ENCODE measurements at regions not wholly inside any gene's neighbourhood (a gene's known extent, or its start where the extent isn't known, plus 50 kb on each side); places are given as distances from the start of the nearest gene placed in this dataset.
A peak's percentile ranks its signal among the peaks of the same experiment; 100 is the strongest.

- Histone ChIP-seq H3K4me3 (ENCODE audit: low read length) (no peak overlapping the region), H3K36me3 (ENCODE audit: control insufficient read depth, insufficient read depth, low read length) (no peaks in the 10 kb centered on the region), H3K27ac (ENCODE audit: low read length) (no peak overlapping the region), H3K9me3 (replicated peaks; ENCODE audit: control insufficient read depth, low read depth, low read length) (peaks cover under 1% of the 10 kb centered on the region), H3K27me3 (ENCODE audit: control insufficient read depth, insufficient read depth, low read length) (no peaks in the 10 kb centered on the region), H3K4me1 (ENCODE audit: control insufficient read depth, insufficient read depth, low read length) (no peaks in the 10 kb centered on the region)
- 96% methylated on average over 5 of the region's 7 CpGs for whole genome bisulfite sequencing (ENCODE audit: insufficient coverage)
- peak; percentile 25 for DNase-seq
Measured at GRCh38 chr18:21162786-21163185, 51.2 kb upstream of the ROCK1 start.

- no peaks in the 10 kb centered on the region for H3K36me3 ChIP-seq (ENCODE audit: control insufficient read depth, insufficient read depth, low read length)
- H3K9me3 ChIP-seq (replicated peaks; ENCODE audit: control insufficient read depth, low read depth, low read length), result no peaks in the 10 kb centered on the region
- peak; percentile 68 for DNase-seq
- no peak overlapping the region for H3K4me3 ChIP-seq (ENCODE audit: low read length)
- peak overlapping the region; percentile 13 for H3K27ac ChIP-seq (ENCODE audit: low read length)
- no peaks in the 10 kb centered on the region for H3K4me1 ChIP-seq (ENCODE audit: control insufficient read depth, insufficient read depth, low read length)
- WGBS (ENCODE audit: insufficient coverage), result no CpG with 5 or more reads among the region's 6 CpGs
- no peaks in the 10 kb centered on the region for H3K27me3 ChIP-seq (ENCODE audit: control insufficient read depth, insufficient read depth, low read length)
Measured at GRCh38 chr18:21163647-21164547, 52.3 kb upstream of the ROCK1 start.

GRCh38 chr18:21164548-21165095, 53.0 kb upstream of the ROCK1 start:
- Histone ChIP-seq H3K4me3 (ENCODE audit: low read length) (no peak overlapping the region), H3K9me3 (replicated peaks; ENCODE audit: control insufficient read depth, low read depth, low read length) (no peaks in the 10 kb centered on the region), H3K36me3 (ENCODE audit: control insufficient read depth, insufficient read depth, low read length) (no peaks in the 10 kb centered on the region), H3K27me3 (ENCODE audit: control insufficient read depth, insufficient read depth, low read length) (no peaks in the 10 kb centered on the region), H3K4me1 (ENCODE audit: control insufficient read depth, insufficient read depth, low read length) (no peaks in the 10 kb centered on the region), H3K27ac (ENCODE audit: low read length) (no peak overlapping the region)
- no CpG with 5 or more reads among the region's 2 CpGs for WGBS (ENCODE audit: insufficient coverage)
- no peak for DNase-seq

GRCh38 chr18:21167641-21168377, 56.2 kb upstream of the ROCK1 start:
- Histone ChIP-seq H3K36me3 (ENCODE audit: control insufficient read depth, insufficient read depth, low read length) (no peaks in the 10 kb centered on the region), H3K27me3 (ENCODE audit: control insufficient read depth, insufficient read depth, low read length) (no peaks in the 10 kb centered on the region), H3K4me1 (ENCODE audit: control insufficient read depth, insufficient read depth, low read length) (no peaks in the 10 kb centered on the region), H3K27ac (ENCODE audit: low read length) (no peak overlapping the region), H3K4me3 (ENCODE audit: low read length) (no peak overlapping the region), H3K9me3 (replicated peaks; ENCODE audit: control insufficient read depth, low read depth, low read length) (no peaks in the 10 kb centered on the region)
- no peak for DNase-seq
- WGBS (ENCODE audit: insufficient coverage), result no CpG with 5 or more reads among the region's 1 CpG

GRCh38 chr18:21168880-21169279, 57.3 kb upstream of the ROCK1 start:
- Histone ChIP-seq H3K4me3 (ENCODE audit: low read length) (no peak overlapping the region), H3K9me3 (replicated peaks; ENCODE audit: control insufficient read depth, low read depth, low read length) (no peaks in the 10 kb centered on the region), H3K27ac (ENCODE audit: low read length) (no peak overlapping the region), H3K27me3 (ENCODE audit: control insufficient read depth, insufficient read depth, low read length) (no peaks in the 10 kb centered on the region), H3K36me3 (ENCODE audit: control insufficient read depth, insufficient read depth, low read length) (no peaks in the 10 kb centered on the region), H3K4me1 (ENCODE audit: control insufficient read depth, insufficient read depth, low read length) (no peaks in the 10 kb centered on the region)
- WGBS (ENCODE audit: insufficient coverage), result no CpG with 5 or more reads among the region's 2 CpGs
- no peak for DNase-seq

GRCh38 chr18:21177822-21178221, 64.2 kb upstream of the GREB1L start:
- no peaks in the 10 kb centered on the region for H3K9me3 ChIP-seq (replicated peaks; ENCODE audit: control insufficient read depth, low read depth, low read length)
- no peak for DNase-seq
- H3K4me1 ChIP-seq (ENCODE audit: control insufficient read depth, insufficient read depth, low read length), result no peaks in the 10 kb centered on the region
- no peaks in the 10 kb centered on the region for H3K36me3 ChIP-seq (ENCODE audit: control insufficient read depth, insufficient read depth, low read length)
- 63% methylated on average over 2 of the region's 6 CpGs for WGBS (ENCODE audit: insufficient coverage)
- no peaks in the 10 kb centered on the region for H3K27me3 ChIP-seq (ENCODE audit: control insufficient read depth, insufficient read depth, low read length)
- H3K4me3 ChIP-seq (ENCODE audit: low read length), result no peak overlapping the region
- H3K27ac ChIP-seq (ENCODE audit: low read length), result no peak overlapping the region

- Histone ChIP-seq H3K4me3 (ENCODE audit: low read length) (no peak overlapping the region), H3K9me3 (replicated peaks; ENCODE audit: control insufficient read depth, low read depth, low read length) (no peaks in the 10 kb centered on the region), H3K4me1 (ENCODE audit: control insufficient read depth, insufficient read depth, low read length) (no peaks in the 10 kb centered on the region), H3K36me3 (ENCODE audit: control insufficient read depth, insufficient read depth, low read length) (no peaks in the 10 kb centered on the region), H3K27me3 (ENCODE audit: control insufficient read depth, insufficient read depth, low read length) (no peaks in the 10 kb centered on the region), H3K27ac (ENCODE audit: low read length) (no peak overlapping the region)
- 0% methylated on average over 1 of the region's 7 CpGs for WGBS (ENCODE audit: insufficient coverage)
- peak; percentile 80 for DNase-seq
Measured at GRCh38 chr18:21179590-21180220, 62.3 kb upstream of the GREB1L start.

GRCh38 chr18:21180588-21180987, 61.4 kb upstream of the GREB1L start:
- no peak for DNase-seq
- no peaks in the 10 kb centered on the region for H3K9me3 ChIP-seq (replicated peaks; ENCODE audit: control insufficient read depth, low read depth, low read length)
- H3K36me3 ChIP-seq (ENCODE audit: control insufficient read depth, insufficient read depth, low read length), result no peaks in the 10 kb centered on the region
- H3K4me3 ChIP-seq (ENCODE audit: low read length), result no peak overlapping the region
- no peaks in the 10 kb centered on the region for H3K27me3 ChIP-seq (ENCODE audit: control insufficient read depth, insufficient read depth, low read length)
- H3K27ac ChIP-seq (ENCODE audit: low read length), result no peak overlapping the region
- 73% methylated on average over 7 of the region's 7 CpGs for WGBS (ENCODE audit: insufficient coverage)
- H3K4me1 ChIP-seq (ENCODE audit: control insufficient read depth, insufficient read depth, low read length), result no peaks in the 10 kb centered on the region

- no CpG with 5 or more reads among the region's 3 CpGs for WGBS (ENCODE audit: insufficient coverage)
Measured at GRCh38 chr18:21181766-21182165, 60.3 kb upstream of the GREB1L start.

GRCh38 chr18:21183670-21184069, 58.4 kb upstream of the GREB1L start:
- Histone ChIP-seq H3K4me1 (ENCODE audit: control insufficient read depth, insufficient read depth, low read length) (no peaks in the 10 kb centered on the region), H3K36me3 (ENCODE audit: control insufficient read depth, insufficient read depth, low read length) (no peaks in the 10 kb centered on the region), H3K4me3 (ENCODE audit: low read length) (no peak overlapping the region), H3K27ac (ENCODE audit: low read length) (no peak overlapping the region), H3K9me3 (replicated peaks; ENCODE audit: control insufficient read depth, low read depth, low read length) (no peaks in the 10 kb centered on the region), H3K27me3 (ENCODE audit: control insufficient read depth, insufficient read depth, low read length) (no peaks in the 10 kb centered on the region)
- DNase-seq, result no peak
- 61% methylated on average over 2 of the region's 3 CpGs for WGBS (ENCODE audit: insufficient coverage)

More at GRCh38 chr18:21181766-21182165, 60.3 kb upstream of the GREB1L start:
- no peaks in the 10 kb centered on the region for H3K36me3 ChIP-seq (ENCODE audit: control insufficient read depth, insufficient read depth, low read length)
- no peak overlapping the region for H3K4me3 ChIP-seq (ENCODE audit: low read length)
- DNase-seq, result no peak
- no peaks in the 10 kb centered on the region for H3K4me1 ChIP-seq (ENCODE audit: control insufficient read depth, insufficient read depth, low read length)
- no peak overlapping the region for H3K27ac ChIP-seq (ENCODE audit: low read length)
- no peaks in the 10 kb centered on the region for H3K9me3 ChIP-seq (replicated peaks; ENCODE audit: control insufficient read depth, low read depth, low read length)
- H3K27me3 ChIP-seq (ENCODE audit: control insufficient read depth, insufficient read depth, low read length), result no peaks in the 10 kb centered on the region

Measured in muscle of leg (tissue), 3 donors.